ENCODE measurements at regions not wholly inside any gene's neighbourhood (a gene's known extent, or its start where the extent isn't known, plus 50 kb on each side); places are given as distances from the start of the nearest gene placed in this dataset.
A peak's percentile ranks its signal among the peaks of the same experiment; 100 is the strongest.
"Not testable (repeated sequence)": the region's sequence is repeated elsewhere in the genome, so short reads cannot be mapped to it uniquely, and the experiment has no call there.

DNA sequence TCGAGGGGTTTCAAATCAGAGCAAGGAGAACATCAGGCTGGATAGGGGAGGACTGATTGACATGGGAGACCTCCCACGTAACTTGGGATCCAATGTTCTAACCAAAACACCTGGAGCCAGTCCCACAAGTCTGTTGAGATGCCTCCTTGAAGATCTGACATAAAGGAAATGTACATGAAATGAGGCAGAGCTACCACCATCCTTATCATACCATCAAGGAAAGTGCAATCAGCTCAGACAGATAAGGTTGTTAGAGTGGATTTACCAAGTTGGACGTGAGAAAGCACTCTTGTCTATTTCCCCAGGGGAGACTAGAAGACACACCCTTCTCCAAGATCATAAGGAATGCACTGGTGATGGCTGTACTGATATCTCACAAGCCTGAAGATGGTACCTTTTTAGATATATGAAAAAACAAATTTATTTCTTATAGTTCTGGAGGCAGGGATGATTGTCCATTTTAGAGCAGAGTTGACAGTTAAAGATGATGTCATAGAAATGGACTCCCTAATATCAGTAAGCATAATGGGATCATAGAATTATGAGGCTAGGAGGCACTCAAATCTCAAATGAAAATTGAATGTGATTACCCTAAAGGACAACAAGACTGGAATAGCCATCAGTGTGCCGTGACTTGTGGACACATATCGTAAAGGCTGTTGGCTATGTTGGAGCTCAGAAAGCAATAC, 129.1 kb upstream of the RAB4A start:
- H3K36me3 ChIP-seq (ENCODE audit: control insufficient read depth, insufficient read depth, low read length): no peaks in the 10 kb centered on the region
- H3K27ac ChIP-seq (ENCODE audit: low read length): peak overlapping the region; percentile 10
- H3K4me1 ChIP-seq (ENCODE audit: control insufficient read depth, insufficient read depth, low read length): peaks cover 10% of the 10 kb centered on the region
- no peak for DNase-seq
- 100% methylated on average over 1 of the region's 5 CpGs for WGBS (ENCODE audit: insufficient coverage, low lambda C conversion rate)
- H3K4me3 ChIP-seq (ENCODE audit: low read length): no peak overlapping the region
- no peaks in the 10 kb centered on the region for H3K27me3 ChIP-seq (ENCODE audit: control insufficient read depth, insufficient read depth, low read length)
- H3K9me3 ChIP-seq (ENCODE audit: control insufficient read depth, low read depth, low read length): no peaks in the 10 kb centered on the region

DNA sequence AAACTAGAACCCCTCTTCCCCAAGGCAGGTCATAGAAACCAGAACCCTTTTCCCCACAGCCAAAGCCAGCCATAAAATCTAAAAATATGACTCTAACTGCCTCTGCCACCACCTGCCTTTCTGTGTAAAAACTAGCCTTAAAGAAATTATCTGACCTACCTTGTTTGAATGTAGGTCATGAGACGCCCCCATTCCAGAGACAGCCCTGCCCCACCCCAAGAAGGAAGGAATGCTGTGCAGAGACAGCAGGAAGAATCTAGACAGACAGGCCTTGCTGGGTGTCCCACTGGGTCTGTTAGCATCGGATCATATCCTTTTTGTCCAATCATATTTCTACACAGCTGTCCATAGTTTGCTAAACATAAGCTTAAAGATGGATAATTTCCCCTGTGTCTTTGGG, 128.4 kb upstream of the RAB4A start:
- Histone ChIP-seq H3K4me3 (ENCODE audit: low read length) (no peak overlapping the region), H3K27me3 (ENCODE audit: control insufficient read depth, insufficient read depth, low read length) (no peaks in the 10 kb centered on the region), H3K36me3 (ENCODE audit: control insufficient read depth, insufficient read depth, low read length) (no peaks in the 10 kb centered on the region), H3K4me1 (ENCODE audit: control insufficient read depth, insufficient read depth, low read length) (peaks cover 13% of the 10 kb centered on the region), H3K27ac (ENCODE audit: low read length) (peak overlapping the region; percentile 10), H3K9me3 (ENCODE audit: control insufficient read depth, low read depth, low read length) (no peaks in the 10 kb centered on the region)
- no CpG with 5 or more reads among the region's 2 CpGs for WGBS (ENCODE audit: insufficient coverage, low lambda C conversion rate)
- DNase-seq: peak in 1 of 2 donors; percentile 63

DNA sequence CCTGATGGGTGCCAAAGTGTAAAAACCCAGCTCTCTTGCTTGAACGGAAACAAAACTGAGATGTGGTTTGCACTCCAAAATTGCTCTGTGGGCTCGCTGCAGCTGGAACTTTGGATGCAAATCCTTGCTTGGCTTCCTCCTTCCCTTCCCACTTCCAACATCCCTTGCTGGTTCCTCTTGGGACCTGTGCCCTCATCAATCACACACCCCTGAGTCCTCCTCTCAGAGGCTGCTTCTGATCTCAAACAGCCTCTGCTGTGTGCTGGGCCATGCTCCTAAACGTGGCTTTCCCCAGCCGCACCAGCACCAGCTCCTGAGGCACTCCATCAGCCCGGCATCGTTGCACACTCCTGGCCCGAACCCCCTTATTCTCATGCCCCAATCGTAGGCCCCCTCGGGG, 124.3 kb upstream of the RAB4A start:
- peaks cover 28% of the 10 kb centered on the region for H3K4me1 ChIP-seq (ENCODE audit: control insufficient read depth, insufficient read depth, low read length)
- no peaks in the 10 kb centered on the region for H3K36me3 ChIP-seq (ENCODE audit: control insufficient read depth, insufficient read depth, low read length)
- 40% methylated on average over 1 of the region's 9 CpGs for WGBS (ENCODE audit: insufficient coverage, low lambda C conversion rate)
- no peaks in the 10 kb centered on the region for H3K27me3 ChIP-seq (ENCODE audit: control insufficient read depth, insufficient read depth, low read length)
- DNase-seq: no peak
- H3K27ac ChIP-seq (ENCODE audit: low read length): no peak overlapping the region
- H3K4me3 ChIP-seq (ENCODE audit: low read length): no peak overlapping the region
- no peaks in the 10 kb centered on the region for H3K9me3 ChIP-seq (ENCODE audit: control insufficient read depth, low read depth, low read length)

- WGBS (ENCODE audit: insufficient coverage, low lambda C conversion rate): no CpG with 5 or more reads among the region's 16 CpGs
These were observed 123.8 kb upstream of the RAB4A start for GRCh38 chr1:229147072-229147471.

GRCh38 chr1:229148041-229148671, 122.8 kb upstream of the RAB4A start:
- Histone ChIP-seq H3K36me3 (ENCODE audit: control insufficient read depth, insufficient read depth, low read length) (no peaks in the 10 kb centered on the region), H3K9me3 (ENCODE audit: control insufficient read depth, low read depth, low read length) (no peaks in the 10 kb centered on the region), H3K4me1 (ENCODE audit: control insufficient read depth, insufficient read depth, low read length) (peaks cover 21% of the 10 kb centered on the region), H3K27ac (ENCODE audit: low read length) (peak overlapping the region; percentile 79), H3K4me3 (ENCODE audit: low read length) (no peak overlapping the region), H3K27me3 (ENCODE audit: control insufficient read depth, insufficient read depth, low read length) (no peaks in the 10 kb centered on the region)
- 26% methylated on average over 3 of the region's 13 CpGs for WGBS (ENCODE audit: insufficient coverage, low lambda C conversion rate)
- peak; percentile 84 to 93 for DNase-seq

More at GRCh38 chr1:229147072-229147471, 123.8 kb upstream of the RAB4A start:
- Histone ChIP-seq H3K4me3 (ENCODE audit: low read length) (no peak overlapping the region), H3K36me3 (ENCODE audit: control insufficient read depth, insufficient read depth, low read length) (no peaks in the 10 kb centered on the region), H3K27ac (ENCODE audit: low read length) (no peak overlapping the region), H3K27me3 (ENCODE audit: control insufficient read depth, insufficient read depth, low read length) (no peaks in the 10 kb centered on the region), H3K4me1 (ENCODE audit: control insufficient read depth, insufficient read depth, low read length) (peaks cover 27% of the 10 kb centered on the region), H3K9me3 (ENCODE audit: control insufficient read depth, low read depth, low read length) (no peaks in the 10 kb centered on the region)
- DNase-seq: no peak

DNA sequence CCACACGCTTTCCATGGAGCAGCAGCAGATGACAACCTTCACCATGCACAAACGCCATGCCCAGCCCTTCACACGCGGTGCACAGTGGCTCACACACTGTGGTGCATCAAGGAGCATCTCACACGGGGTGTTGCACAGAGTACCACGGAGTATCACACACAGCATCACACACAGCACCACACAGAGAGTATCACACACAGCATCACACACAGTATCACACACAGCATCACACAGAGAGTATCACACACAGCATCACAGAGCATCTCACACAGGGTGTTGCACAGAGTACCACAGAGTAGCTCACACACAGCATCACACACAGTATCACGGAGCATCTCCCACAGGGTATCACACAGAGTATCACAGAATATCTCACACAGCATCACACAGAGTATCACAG, 122.2 kb upstream of the RAB4A start:
- H3K9me3 ChIP-seq (ENCODE audit: control insufficient read depth, low read depth, low read length): no peaks in the 10 kb centered on the region
- H3K36me3 ChIP-seq (ENCODE audit: control insufficient read depth, insufficient read depth, low read length): no peaks in the 10 kb centered on the region
- WGBS (ENCODE audit: insufficient coverage, low lambda C conversion rate): no CpG with 5 or more reads among the region's 7 CpGs
- no peaks in the 10 kb centered on the region for H3K27me3 ChIP-seq (ENCODE audit: control insufficient read depth, insufficient read depth, low read length)
- peak overlapping the region; percentile 79 for H3K27ac ChIP-seq (ENCODE audit: low read length)
- no peak for DNase-seq
- no peak overlapping the region for H3K4me3 ChIP-seq (ENCODE audit: low read length)
- H3K4me1 ChIP-seq (ENCODE audit: control insufficient read depth, insufficient read depth, low read length): peaks cover 25% of the 10 kb centered on the region

DNA sequence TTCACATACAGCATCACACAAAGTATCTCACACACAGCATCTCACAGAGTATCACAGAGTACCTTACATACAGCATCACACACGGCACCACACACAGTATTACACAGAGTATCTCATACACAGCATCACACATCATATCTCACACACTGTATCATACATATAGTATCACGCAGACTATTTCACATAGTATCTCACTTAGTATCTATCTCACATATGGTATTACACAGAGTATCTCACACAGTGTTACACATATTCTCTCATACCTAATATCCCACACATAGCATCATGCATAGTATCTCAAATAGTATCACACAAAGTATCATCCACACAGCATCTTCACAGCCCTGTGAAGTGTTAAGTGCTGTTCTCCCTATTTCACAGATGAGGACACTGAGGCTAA, 121.5 kb upstream of the RAB4A start:
- WGBS (ENCODE audit: insufficient coverage, low lambda C conversion rate): no CpG with 5 or more reads among the region's 2 CpGs

DNA sequence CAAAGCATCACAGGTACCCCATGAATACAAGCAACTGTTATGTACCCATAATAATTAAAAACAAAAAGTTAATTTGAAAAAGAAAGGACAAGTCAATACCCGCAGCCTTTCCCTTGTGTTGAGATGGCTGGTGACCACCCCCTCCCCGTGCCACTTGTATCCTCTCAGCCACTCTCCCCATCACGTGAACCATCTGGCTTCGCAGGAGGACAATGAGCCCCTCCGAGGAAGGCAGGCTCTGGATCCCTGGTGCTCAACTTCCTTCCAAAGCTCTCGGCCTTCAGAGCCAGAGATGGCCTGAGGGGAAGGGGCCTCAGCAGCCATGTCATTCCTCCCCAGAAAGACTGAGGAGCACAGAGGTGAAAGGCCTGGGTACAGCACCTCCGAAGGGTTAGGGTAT, 120.4 kb upstream of the RAB4A start:
- Histone ChIP-seq H3K9me3 (ENCODE audit: control insufficient read depth, low read depth, low read length) (no peaks in the 10 kb centered on the region), H3K36me3 (ENCODE audit: control insufficient read depth, insufficient read depth, low read length) (no peaks in the 10 kb centered on the region), H3K27me3 (ENCODE audit: control insufficient read depth, insufficient read depth, low read length) (no peaks in the 10 kb centered on the region), H3K4me1 (ENCODE audit: control insufficient read depth, insufficient read depth, low read length) (peaks cover 39% of the 10 kb centered on the region), H3K4me3 (ENCODE audit: low read length) (no peak overlapping the region), H3K27ac (ENCODE audit: low read length) (no peak overlapping the region)
- WGBS (ENCODE audit: insufficient coverage, low lambda C conversion rate): no CpG with 5 or more reads among the region's 7 CpGs
- DNase-seq: no peak

More for the DNA sequence above, 121.5 kb upstream of the RAB4A start:
- no peak for DNase-seq
- peaks cover 30% of the 10 kb centered on the region for H3K4me1 ChIP-seq (ENCODE audit: control insufficient read depth, insufficient read depth, low read length)
- no peaks in the 10 kb centered on the region for H3K27me3 ChIP-seq (ENCODE audit: control insufficient read depth, insufficient read depth, low read length)
- no peaks in the 10 kb centered on the region for H3K36me3 ChIP-seq (ENCODE audit: control insufficient read depth, insufficient read depth, low read length)
- H3K4me3 ChIP-seq (ENCODE audit: low read length): no peak overlapping the region
- no peaks in the 10 kb centered on the region for H3K9me3 ChIP-seq (ENCODE audit: control insufficient read depth, low read depth, low read length)
- H3K27ac ChIP-seq (ENCODE audit: low read length): no peak overlapping the region

DNA sequence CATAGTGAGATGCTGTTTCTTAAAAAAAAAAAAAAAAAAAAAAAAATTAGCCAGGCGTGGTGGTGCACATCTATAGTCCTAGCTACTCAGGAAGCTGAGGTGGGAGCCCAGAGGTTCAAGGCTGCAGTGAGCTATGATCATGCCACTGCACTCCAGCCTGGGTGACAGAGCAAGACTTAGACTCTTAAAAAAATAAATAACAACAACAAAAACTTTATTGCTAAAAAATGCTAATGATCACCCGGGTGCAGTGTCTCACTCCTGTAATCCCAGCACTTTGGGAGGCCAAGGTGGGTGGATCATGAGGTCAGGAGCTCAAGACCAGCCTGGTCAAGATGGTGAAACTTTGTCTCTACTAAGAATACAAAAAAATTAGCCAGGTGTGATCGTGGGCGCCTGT, 119.5 kb upstream of the RAB4A start:
- DNase-seq; H3K36me3 ChIP-seq (ENCODE audit: control insufficient read depth, insufficient read depth, low read length); H3K27me3 ChIP-seq (ENCODE audit: control insufficient read depth, insufficient read depth, low read length); H3K4me3 ChIP-seq (ENCODE audit: low read length); H3K27ac ChIP-seq (ENCODE audit: low read length); H3K9me3 ChIP-seq (ENCODE audit: control insufficient read depth, low read depth, low read length): not testable (repeated sequence)
- peaks cover 44% of the 10 kb centered on the region for H3K4me1 ChIP-seq (ENCODE audit: control insufficient read depth, insufficient read depth, low read length)
- WGBS (ENCODE audit: insufficient coverage, low lambda C conversion rate): no CpG with 5 or more reads among the region's 4 CpGs

DNA sequence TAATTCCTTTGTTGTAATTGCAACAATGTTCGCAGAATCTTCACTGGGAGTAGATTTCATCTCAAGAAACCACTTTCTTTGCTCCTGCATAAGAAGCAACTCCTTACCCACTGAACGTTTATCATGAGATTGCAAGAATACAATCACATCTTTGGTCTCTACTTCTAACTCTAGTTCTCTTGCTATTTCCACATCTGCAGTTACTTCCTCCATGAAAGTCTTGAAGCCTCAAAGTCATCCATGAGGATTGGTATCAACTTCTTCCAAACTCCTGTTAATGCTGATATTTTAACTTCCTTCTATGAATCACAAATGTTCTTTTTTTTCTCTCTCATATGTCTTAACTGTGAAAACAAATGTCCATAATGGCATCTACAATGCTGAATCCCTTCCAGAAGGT, 118.6 kb upstream of the RAB4A start:
- H3K9me3 ChIP-seq (ENCODE audit: control insufficient read depth, low read depth, low read length): no peaks in the 10 kb centered on the region
- no peaks in the 10 kb centered on the region for H3K27me3 ChIP-seq (ENCODE audit: control insufficient read depth, insufficient read depth, low read length)
- no peak overlapping the region for H3K4me3 ChIP-seq (ENCODE audit: low read length)
- no peaks in the 10 kb centered on the region for H3K36me3 ChIP-seq (ENCODE audit: control insufficient read depth, insufficient read depth, low read length)
- peaks cover 48% of the 10 kb centered on the region for H3K4me1 ChIP-seq (ENCODE audit: control insufficient read depth, insufficient read depth, low read length)
- 92% methylated on average over 2 of the region's 2 CpGs for WGBS (ENCODE audit: insufficient coverage, low lambda C conversion rate)
- H3K27ac ChIP-seq (ENCODE audit: low read length): no peak overlapping the region
- DNase-seq: no peak
